Left ventricle myocardium inferior (tissue), 1 donor: ENCODE measurements at regions not wholly inside any gene's neighbourhood (a gene's known extent, or its start where the extent isn't known, plus 50 kb on each side); places are given as distances from the start of the nearest gene placed in this dataset.
A peak's percentile ranks its signal among the peaks of the same experiment; 100 is the strongest.

ENCODE experiments used
- DNase-seq: peaks from one replicate; pipeline ENCODE4 v3.0.0-alpha.2; 2020
- H3K27ac ChIP-seq: fragments of 200-600 bp; replicated peaks from 2 replicates; pipeline ENCODE4 v1.8.0; 2021
- H3K27me3 ChIP-seq: fragments of 200-600 bp; 2 replicates; pipeline ENCODE4 v1.8.0; 2021; ENCODE audit warnings: low read depth
- H3K36me3 ChIP-seq: fragments of 200-600 bp; 2 replicates; pipeline ENCODE4 v1.8.0; 2021
- H3K4me1 ChIP-seq: fragments of 200-600 bp; 2 replicates; pipeline ENCODE4 v1.8.0; 2021
- H3K4me3 ChIP-seq: fragments of 200-600 bp; 2 replicates; pipeline ENCODE4 v1.8.0; 2021; ENCODE audit warnings: mild to moderate bottlenecking, moderate library complexity
- H3K9me3 ChIP-seq: fragments of 200-600 bp; replicated peaks from 2 replicates; pipeline ENCODE4 v1.8.0; 2021
- intact Hi-C: fragments of 100-400 bp; cut with micrococcal nuclease; formaldehyde crosslinking; loops from one replicate; pipeline ENCODE4 v1.11.0; 2022
- TF ChIP-seq, protein P1 (sequence below): fragments of 200-600 bp; IDR thresholded peaks from 2 replicates; pipeline ENCODE4 v1.8.0; 2021; ENCODE audit warnings: antibody characterized with exemption, mild to moderate bottlenecking, borderline replicate concordance
- donor health status: DM: no; HTN: yes; CAD: no; lungs with severe emphysema.

DNA sequence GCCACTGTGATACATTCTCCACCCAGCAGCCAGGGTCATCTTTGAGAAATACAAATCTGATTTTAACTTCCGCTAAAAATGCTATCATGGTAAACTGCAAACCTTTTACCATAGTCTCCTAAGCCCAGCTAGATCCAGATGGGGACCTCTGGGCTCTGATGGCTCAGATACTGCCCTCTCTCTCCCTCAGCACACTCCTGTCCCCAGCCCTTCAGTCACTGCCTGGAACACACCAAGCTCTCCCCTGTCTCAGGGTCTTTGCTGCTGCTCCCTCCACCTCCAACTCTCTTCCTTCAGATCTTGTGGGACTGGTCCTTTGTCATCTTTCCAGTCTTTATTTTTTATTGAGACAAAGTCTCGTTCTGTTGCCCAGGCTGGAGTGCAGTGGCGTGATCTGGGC lies 65.1 kb downstream of the SPRY4 start:
- H3K36me3 ChIP-seq = no peaks in the 10 kb centered on the region
- no peak overlapping the region for H3K27ac ChIP-seq
- H3K27me3 ChIP-seq = no peaks in the 10 kb centered on the region
- intact Hi-C loops = no loop called here
- peaks cover 10% of the 10 kb centered on the region for H3K9me3 ChIP-seq
- H3K4me1 ChIP-seq = peaks cover 7% of the 10 kb centered on the region
- TF ChIP-seq, protein P1, sequence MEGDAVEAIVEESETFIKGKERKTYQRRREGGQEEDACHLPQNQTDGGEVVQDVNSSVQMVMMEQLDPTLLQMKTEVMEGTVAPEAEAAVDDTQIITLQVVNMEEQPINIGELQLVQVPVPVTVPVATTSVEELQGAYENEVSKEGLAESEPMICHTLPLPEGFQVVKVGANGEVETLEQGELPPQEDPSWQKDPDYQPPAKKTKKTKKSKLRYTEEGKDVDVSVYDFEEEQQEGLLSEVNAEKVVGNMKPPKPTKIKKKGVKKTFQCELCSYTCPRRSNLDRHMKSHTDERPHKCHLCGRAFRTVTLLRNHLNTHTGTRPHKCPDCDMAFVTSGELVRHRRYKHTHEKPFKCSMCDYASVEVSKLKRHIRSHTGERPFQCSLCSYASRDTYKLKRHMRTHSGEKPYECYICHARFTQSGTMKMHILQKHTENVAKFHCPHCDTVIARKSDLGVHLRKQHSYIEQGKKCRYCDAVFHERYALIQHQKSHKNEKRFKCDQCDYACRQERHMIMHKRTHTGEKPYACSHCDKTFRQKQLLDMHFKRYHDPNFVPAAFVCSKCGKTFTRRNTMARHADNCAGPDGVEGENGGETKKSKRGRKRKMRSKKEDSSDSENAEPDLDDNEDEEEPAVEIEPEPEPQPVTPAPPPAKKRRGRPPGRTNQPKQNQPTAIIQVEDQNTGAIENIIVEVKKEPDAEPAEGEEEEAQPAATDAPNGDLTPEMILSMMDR = no peak
- no peak for DNase-seq
- H3K4me3 ChIP-seq = no peak overlapping the region

DNA sequence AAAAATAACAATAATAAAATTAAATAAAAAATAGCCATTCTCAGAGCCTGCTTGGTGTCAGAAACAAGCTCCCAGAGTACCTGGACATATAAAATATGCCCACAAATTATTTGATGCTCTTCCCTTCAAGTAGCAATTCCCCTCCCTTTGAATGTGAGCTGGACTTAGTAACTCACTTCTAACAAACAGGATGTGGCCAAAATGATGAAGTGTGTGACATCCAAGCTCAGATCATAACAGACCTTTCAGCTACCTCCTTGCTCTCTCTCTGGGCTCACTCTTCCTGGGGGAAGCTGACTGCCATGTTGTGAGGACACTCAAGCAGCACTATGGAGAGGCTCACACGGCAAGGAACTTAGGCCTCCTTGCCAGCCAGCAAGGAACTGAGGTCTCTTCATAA lies 69.0 kb downstream of the SPRY4 start:
- intact Hi-C loops = no loop called here
- no peak for DNase-seq
- Histone ChIP-seq H3K4me1 (no peaks in the 10 kb centered on the region), H3K27me3 (no peaks in the 10 kb centered on the region), H3K27ac (no peak overlapping the region), H3K36me3 (no peaks in the 10 kb centered on the region), H3K4me3 (no peak overlapping the region), H3K9me3 (peaks cover 10% of the 10 kb centered on the region)
- TF ChIP-seq, protein P1 = no peak

DNA sequence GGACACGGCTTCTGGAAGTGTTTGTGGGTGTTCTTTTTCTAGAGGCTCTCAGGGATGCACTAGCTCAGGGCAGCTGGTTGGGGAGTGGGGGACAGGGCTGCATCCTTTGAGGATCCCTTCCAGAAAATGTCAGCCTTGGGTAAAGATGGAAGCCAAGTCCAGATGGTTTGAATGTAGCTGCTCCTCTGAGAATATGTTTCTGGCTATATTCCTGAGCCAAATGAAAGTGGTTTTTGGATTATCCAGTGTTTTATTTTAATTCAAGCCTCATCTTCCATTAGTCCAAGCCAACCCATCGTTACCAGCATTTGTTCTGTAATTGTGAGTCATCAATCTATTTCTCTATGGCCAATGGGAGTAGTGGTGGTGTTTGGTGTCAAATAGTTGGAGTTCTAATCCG lies 70.4 kb downstream of the SPRY4 start:
- H3K36me3 ChIP-seq = no peaks in the 10 kb centered on the region
- TF ChIP-seq, protein P1 = no peak
- peaks cover 10% of the 10 kb centered on the region for H3K9me3 ChIP-seq
- H3K27me3 ChIP-seq = no peaks in the 10 kb centered on the region
- H3K4me3 ChIP-seq = no peak overlapping the region
- no peak for DNase-seq
- no peaks in the 10 kb centered on the region for H3K4me1 ChIP-seq
- peak overlapping the region; percentile 42 for H3K27ac ChIP-seq
- intact Hi-C loops = no loop called here

DNA sequence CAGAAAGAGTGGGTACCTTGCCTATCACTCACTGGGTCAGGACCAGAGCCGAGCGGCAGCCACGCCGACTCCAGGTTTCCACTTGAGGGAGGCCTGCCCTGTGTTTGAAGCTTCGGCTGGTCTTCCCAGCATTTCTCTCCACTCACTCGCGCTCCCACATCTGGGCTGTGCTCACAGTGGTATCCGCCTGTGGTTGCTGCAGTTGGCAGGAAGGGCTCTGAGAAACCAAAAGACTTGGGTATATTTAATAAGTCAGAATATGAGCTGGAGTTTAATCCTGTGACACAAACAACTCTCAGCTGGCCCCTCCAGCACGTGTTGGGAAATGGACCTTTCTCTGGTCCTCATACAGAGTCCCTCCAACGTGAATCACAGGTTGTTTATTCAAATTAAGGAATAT lies 70.9 kb downstream of the SPRY4 start:
- TF ChIP-seq, protein P1 = no peak
- Histone ChIP-seq H3K4me1 (no peaks in the 10 kb centered on the region), H3K9me3 (peaks cover 10% of the 10 kb centered on the region), H3K27ac (peak overlapping the region; percentile 42), H3K36me3 (no peaks in the 10 kb centered on the region), H3K27me3 (no peaks in the 10 kb centered on the region), H3K4me3 (no peak overlapping the region)
- intact Hi-C loops = no loop called here
- DNase-seq = no peak

DNA sequence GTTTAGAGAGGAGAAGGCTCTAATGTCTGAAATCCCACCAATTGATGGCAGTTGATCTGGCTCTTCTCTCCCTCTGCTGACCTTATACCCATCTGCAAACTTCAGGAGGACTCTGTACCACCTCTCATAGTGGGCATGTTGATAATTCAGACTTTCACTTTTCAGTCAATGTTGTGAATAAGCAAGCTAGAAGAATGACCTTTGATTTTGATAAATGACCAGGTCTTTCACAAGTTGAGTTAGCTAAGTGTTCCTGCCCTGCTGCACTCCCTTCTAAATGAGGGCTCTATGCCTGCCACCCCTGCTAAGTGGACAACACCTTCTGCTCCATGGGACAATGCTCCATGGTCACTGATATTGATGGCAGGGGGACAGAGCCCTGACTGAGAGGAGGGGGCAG lies 74.7 kb downstream of the SPRY4 start:
- no peaks in the 10 kb centered on the region for H3K27me3 ChIP-seq
- no peak overlapping the region for H3K4me3 ChIP-seq
- TF ChIP-seq, protein P1 = no peak
- no peak for DNase-seq
- H3K4me1 ChIP-seq = peaks cover 10% of the 10 kb centered on the region
- no peaks in the 10 kb centered on the region for H3K9me3 ChIP-seq
- no peak overlapping the region for H3K27ac ChIP-seq
- intact Hi-C loops = no loop called here
- no peaks in the 10 kb centered on the region for H3K36me3 ChIP-seq
